HG02588 (cell line): ENCODE measurements at regions not wholly inside any gene's neighbourhood (a gene's known extent, or its start where the extent isn't known, plus 50 kb on each side); places are given as distances from the start of the nearest gene placed in this dataset.
"Not testable (repeated sequence)": the region's sequence is repeated elsewhere in the genome, so short reads cannot be mapped to it uniquely, and the experiment has no call there.

Experiments used
- ATAC-seq: cut with Tn5 transposase; IDR thresholded peaks from one replicate; pipeline ENCODE4 v1.9.1; 2021; ENCODE audit warnings: mild to moderate bottlenecking, moderate library complexity; ENCODE audit not compliant: unreplicated experiment

DNA sequence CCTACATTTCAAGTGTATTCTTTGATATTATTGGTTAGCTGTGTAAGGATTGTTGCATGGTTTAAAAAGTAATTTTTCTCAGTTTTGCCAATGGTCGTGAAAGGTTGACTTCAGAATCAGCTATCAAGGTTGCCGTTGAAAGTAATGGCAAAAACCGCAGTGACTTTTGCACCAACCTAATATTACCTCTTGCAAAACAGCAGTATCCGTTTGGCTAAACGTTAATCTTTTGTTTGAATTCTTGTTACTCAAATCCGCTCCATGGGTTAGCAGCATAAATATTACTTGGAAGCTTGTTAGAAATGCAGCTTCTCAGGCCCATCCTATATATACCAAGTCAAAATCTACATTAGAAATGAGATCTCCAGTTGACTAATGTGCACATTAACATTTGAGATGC is 141.6 kb upstream of the PRSS12 start:
- not testable (repeated sequence) for ATAC-seq

DNA sequence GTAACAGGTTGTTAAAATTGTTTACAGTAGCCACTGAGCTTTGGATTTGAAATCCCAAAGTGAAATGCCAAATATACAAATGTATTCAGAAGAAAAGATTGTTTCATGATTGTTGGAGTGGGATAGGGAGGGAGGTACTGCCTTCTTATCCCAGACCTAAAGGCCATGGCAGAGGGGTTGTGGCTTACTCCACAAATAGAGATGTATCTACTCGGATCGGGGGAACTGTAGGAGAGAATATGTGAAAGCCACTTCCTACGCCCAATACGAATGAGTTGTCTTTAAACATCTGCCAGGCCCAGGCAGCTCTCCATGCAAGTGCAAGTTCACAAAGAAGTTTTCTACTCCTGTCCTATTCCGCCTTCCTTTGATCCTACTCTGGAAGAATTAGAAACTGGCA is 150.2 kb upstream of the PRSS12 start:
- ATAC-seq = not testable (repeated sequence)

DNA sequence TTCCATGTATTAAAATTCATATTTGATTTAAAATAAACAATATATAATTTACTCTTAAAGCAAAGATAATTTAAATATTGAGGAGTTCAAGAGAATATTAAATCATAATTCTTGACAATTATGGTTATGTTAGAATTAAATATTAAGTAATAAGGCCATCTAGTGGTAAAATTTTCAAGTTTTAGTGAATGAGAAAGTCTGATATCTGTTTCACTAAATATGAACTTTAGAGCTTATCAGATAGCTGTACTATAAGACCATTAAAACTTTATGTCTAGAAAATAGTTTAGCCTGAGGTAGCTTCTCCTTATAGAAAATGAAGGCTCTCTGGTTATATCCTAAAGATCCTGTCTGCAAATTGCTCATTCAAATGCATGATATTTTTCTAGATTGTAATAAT is 152.1 kb upstream of the PRSS12 start:
- ATAC-seq = not testable (repeated sequence)

DNA sequence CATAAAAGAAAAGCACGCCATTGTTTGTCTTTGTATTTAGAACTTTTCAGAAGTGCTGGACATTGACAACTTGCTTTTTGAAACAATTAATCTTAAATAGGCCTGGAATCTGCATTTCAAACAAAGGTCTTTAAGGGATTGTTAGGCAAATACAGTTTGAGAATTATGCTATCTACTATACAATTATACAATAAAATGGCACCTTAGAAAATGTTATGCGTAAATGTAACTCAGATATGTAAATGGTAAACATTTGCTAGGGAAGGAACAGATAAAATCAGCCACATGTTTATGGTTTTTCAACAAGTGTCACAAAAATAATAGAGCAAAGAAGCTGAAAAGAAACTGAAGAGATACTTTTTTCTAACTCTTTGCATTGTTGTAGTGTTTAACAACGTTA is 152.7 kb upstream of the PRSS12 start:
- not testable (repeated sequence) for ATAC-seq

DNA sequence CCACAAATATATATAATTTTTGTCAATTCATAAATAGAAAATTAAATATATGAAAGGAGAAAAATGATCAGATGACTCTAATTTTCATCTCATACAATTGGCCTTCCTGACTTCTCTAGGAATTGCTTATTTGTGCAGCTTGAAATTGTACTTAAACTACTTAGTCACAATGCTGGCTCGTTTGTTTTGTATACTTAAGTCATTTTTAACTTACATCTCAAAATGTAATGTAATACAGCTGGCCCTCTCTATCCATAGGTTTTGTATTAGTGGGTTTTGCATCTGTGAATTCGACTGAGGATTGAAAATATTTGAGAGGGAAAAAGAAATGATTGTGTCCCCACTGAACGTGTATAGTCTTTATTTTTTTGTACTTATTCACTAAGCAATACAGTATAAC is 160.1 kb upstream of the PRSS12 start:
- ATAC-seq = not testable (repeated sequence)

DNA sequence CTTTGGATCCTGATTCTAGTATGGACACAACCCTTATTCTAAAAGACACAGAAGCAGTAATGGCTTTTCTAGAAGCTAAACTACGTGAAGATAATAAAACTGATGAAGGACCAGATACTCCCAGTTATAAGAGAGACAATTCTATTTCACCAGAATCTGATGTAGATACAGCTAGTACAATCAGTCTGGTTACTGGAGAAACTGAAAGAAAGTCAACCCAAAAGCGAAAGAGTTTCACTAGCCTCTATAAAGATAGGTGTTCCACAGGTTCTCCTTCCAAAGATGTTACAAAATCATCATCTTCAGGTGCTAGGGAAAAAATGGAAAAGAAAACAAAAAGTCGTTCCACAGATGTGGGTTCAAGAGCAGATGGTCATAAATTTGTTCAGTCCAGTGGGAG is 161.5 kb upstream of the PRSS12 start:
- not testable (repeated sequence) for ATAC-seq

DNA sequence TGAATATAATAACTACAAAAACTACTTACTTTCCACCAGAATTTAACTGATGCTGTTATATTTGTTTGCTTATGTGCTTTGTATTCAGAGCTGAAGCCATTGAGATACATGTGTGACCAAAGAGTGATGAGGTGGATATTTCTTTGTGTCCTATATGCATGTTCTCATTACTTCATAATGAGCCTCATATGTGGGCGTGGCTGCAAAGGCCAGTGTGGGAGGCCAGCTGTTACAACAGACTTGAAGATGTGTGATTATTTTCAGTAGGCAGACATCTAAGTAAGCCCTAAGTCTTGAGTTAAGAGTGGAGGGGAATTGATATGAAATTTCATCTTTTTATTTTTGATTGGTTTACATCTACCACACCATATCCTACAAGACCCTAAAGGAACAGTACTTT is 163.3 kb upstream of the PRSS12 start:
- ATAC-seq = not testable (repeated sequence)

DNA sequence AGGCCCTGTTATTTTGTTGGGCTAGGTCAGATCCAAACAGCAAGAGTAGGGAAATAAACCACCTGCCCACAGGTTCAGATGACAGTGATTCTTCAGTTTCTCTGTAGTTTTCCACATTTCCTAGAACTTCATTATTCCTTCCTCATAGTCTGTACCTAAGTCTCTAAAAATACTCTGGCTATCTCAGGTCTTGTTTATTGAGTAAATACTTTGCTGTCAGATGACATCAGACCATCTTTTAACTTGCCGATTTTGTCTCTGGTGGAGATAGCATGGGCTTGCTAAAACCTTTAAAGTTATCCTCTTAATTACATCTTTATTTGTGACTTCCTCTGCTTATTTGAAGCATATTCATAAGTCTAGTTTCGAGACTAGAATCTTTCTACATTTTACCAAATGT is 155.1 kb upstream of the METTL14 start:
- not testable (repeated sequence) for ATAC-seq

DNA sequence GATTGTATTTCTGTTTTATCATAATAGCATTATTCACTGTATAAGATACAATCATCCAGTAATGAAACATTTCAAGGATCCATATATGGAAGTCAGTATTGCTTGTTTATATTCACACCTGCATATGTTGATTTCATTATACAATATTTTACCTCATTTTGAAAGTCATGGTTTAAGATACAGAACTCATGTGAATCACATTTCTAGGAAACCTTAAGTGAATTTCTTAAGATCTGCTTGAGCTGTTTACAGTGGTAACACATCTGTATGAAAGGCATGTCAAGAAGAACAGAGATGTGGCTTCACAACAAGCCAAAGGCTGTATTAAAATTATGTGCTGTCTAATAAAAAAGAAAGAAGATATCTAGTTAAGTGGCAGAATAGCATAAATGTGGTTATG is 153.2 kb upstream of the METTL14 start:
- not testable (repeated sequence) for ATAC-seq

DNA sequence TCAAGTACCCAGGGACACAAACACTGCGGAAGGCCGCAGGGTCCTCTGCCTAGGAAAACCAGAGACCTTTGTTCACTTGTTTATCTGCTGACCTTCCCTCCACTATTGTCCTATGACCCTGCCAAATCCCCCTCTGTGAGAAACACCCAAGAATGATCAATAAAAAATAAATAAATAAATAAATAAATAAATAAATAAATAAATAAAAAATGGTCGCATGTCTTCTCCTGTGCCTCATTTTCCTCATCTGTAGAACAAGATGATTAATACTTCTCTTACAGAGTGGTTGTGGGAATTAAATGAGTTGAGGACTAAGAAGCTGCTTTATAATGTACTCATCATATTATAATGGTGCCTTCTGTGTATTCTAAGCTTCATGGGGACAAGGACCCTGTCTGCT is 149.4 kb upstream of the METTL14 start:
- not testable (repeated sequence) for ATAC-seq

DNA sequence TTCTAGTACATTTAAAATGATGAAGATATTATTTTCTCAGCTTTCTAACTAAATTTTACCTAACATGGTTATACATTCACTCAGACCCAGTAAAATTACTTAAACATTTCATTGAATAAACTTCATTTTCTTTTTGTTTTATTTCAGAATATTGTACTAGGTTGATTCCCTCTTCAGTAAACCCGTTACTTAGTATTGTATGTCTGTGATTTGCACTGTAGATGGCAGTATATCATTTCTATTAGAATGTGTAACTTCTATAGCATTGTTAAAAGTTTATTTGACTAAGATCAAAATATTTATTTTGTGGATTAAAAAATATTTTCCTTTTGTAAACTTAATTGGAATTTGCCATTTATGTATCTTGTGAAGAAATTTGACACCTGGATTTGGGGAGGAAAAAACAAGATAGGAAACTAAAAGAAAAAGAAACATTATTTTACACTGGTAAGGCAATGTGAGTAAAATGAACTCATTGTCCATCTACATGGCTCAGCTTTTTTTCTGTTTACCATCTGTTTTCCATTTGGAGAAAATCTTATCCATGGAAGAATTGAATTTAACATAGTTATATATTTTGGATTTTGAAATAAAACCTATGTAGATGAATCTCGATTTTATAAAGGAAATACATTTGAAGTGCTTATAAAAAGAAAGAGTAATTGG is 145.6 kb upstream of the METTL14 start:
- not testable (repeated sequence) for ATAC-seq

DNA sequence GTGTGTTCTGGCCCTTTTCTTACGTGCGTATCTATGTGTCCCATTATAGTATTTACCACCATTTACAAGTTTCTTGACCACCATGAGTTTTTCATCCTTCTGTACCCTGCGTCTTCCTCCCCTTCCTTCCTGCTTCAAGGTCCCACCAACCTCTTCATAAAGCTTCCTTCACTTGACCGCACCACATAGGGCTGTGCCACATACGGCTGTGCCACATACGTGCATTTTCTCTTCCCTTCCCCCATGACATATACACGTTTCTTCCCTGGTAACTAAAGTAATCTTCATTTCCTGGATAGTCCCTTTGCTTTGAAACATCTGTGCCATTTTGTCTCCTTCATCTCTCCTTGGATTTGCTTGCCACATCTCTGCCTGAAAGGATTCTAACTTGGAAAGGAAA is 128.6 kb upstream of the METTL14 start:
- ATAC-seq = not testable (repeated sequence)

DNA sequence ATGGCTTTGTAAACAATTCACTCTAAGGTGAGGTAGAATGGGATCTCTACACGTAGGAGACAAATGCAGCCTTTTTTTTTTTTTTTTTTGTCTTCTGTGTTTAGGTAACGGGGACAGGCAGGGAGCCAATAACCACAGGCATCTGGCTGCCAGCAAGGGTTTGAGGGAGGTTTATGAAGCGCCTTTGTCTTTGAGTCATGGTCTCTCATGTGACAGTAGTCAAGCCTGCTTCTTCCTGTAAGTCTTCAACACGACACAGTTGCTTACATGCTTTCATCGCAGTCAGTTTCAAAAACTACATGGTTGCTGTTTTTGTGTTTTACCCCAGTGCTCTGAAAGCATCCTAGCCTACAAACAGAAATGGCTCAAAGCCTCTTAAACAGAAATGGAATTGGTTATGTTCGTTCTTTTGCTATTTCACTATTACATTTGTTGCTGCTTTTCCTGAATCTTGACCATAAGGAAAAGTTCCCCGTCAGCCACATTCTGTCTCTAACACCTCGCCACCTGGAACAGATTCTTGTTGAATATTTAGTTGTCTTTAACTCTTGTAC is 127.8 kb upstream of the METTL14 start:
- no peak for ATAC-seq

DNA sequence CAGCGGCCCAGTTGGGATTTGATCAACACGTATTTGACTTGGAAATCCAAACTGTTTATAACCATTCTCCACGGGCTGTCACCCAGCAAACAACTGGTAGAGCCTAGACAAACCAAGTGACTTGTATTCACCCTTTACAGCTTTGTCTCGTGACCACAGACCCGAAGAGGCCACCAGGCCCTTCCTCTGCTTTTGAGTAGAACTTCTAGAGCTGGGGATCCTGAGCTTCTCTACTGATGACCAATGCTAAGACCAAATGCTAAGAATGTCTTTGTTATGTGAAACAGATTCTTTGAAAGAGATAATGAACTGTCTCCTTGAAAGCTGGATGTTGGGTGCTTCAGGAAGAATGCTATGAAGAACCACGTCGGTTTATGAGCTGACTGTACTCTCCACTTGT is 127.0 kb upstream of the METTL14 start:
- ATAC-seq = not testable (repeated sequence)

DNA sequence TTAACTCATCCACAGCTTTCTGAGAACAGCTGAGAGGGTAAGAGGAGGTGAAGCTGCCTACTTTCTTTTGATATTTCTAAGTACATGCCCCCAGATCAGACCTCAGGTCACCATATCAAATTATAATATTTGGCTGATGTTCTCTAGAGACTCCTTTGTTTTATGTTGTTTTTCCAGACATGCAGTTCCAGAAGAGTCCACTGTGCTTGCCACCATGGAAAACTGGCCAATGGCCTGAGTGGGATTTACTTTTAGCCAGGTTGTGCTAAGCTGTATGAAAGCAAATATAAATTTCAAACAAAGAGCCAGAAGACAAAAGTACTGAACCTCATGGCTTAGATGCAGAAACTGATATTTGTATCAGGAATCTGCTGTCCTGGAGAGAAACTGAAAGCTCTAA is 123.6 kb upstream of the METTL14 start:
- not testable (repeated sequence) for ATAC-seq

DNA sequence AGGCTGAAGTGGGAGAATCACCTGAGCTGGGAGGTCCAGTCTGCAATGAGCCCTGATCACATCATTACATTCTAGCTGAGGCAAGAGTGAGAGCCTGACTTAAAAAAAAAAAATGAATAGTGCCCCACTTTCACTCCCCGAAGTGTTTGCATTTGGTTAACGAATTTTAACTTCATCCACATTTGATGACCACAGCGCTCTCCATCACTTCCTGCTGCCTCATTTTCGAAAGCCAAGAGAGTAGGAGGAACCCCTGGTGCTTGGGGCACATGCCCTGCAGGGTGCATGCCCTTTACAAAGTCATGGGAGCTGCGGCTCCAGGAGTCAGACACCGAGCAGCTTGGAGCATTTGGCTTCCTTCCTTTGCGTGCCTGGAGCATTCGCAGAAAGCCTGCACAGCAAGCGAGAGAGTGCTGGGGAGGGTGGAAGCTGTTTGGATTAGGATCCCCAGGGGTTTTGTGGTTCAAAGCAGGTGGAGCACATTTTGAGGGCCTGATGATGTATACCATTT is 119.1 kb upstream of the METTL14 start:
- ATAC-seq = not testable (repeated sequence)

DNA sequence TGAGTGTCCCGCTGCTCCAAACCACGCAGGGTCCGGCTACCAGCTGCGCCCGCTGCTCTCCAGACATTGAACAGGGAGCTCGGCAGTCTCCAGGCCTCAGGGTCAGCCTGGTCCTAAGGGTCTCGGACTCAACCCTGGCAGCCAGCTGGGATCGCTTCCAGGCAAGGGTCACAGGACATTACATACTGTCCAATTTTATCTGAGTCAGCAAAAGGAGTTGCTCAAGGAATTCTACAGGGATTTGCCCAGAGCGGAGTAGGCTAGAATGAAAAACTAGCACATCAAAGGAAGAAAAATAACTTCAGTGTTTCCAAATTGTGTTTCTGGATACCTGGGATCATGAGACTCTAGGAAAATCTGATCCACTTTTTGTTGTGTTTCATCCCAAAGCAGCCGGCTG is 112.2 kb upstream of the METTL14 start:
- ATAC-seq = not testable (repeated sequence)

DNA sequence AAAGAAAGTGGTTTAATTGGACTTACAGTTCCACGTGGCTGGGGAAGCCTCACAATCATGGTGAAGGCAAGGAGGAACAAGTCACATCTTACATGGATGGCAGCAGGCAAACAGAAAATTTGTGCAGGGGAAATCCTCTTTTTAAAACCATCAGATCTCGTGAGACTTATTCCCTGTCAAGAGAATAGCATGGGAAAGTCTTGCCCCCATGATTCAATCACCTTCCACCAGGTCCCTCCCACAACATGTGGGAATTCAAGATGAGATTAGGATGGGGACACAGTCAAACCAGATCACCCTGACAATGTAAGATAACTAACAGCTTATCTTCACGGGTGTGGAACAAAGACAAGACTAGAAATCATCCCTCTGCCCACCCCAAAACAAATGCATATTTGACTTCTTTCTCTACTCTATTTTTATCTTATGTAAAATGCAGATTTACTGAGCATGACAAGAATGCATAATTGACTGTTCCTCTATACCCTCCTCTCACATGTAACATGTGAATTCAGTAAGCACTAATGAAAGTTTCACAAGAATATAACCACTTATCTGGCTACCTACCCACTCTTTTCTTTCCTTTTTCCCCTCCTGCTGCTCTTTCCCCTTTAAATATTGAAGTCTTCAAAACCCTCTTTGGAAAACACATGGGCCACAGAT is 110.8 kb upstream of the METTL14 start:
- ATAC-seq = not testable (repeated sequence)

DNA sequence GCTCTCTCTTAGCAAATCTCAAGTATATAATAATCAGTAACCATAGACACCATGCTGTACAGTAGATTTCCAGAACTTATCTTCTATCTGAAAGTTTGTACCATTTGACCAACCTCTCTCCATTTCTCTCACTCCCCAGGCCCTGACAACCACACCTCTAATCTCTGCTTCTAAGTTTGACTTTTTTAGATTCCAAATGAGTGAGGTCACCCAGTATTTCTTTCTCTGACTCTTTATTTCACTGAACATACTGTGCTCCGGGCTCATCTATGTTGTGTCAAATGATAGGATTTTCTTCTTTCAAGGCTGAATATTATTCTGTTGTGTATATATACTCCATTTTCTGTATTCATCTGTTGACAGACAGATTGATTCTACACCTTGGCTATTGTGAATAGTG is 110.1 kb upstream of the METTL14 start:
- not testable (repeated sequence) for ATAC-seq

DNA sequence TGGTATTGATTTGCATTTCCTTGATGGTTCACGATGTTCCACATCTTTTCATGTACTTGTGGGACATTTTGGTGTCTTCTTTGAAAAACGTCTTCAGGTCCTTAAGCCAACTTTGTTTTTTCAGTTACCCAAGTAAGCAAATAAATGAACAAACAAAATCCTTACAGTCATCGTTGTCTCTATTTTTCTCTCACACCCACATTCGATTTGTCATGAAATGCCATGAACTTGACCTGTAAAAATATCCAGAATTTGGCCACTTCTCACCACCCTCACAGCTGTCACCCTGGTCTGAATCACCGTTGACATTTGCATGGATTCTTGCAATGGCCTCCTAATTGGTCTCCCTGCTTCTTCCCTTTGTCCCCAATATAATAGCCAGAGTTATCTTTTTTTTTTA is 109.5 kb upstream of the METTL14 start:
- ATAC-seq = not testable (repeated sequence)

DNA sequence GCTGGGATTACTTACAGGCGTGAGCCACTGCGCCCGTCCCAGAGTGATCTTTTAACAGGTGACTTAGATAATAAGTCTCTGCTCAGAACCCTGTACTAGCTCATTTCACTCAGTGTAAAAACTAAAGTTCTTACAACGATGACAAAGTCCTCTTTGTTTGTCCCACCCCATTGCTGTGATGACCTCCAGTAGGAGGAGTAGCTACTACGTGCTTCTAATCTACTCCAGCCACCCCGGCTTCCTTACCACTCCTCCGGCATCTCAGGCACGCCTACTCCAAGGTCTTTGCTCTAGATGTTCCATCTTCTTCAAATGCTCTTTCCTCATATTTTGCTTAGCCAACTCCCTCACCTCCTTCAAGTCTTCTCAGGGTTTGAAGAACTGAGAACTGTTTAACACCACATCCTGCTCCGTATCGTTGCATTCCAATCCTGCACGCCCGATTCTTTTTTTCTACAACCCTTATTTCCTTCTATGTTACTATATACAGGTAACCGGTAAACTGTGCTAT is 108.4 kb upstream of the METTL14 start:
- ATAC-seq = not testable (repeated sequence)

DNA sequence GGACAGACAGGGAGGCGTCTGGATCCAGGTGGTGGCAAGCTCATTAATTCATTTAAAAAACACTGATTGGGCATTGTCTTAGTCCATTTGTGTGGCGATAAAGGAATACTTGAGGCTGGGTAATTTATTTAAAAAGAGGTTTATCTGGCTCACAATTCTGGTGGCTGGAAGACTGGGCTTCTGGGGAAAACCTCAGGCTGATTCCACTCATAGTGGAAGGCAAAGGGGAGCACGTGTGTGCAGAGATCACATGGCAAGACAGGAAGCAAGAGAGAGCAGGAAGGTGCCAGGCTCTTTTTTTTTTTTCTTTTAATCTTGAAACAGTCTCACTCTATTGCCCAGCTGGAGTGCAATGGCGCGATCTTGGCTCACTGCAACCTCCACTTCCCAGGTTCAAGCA is 100.2 kb upstream of the METTL14 start:
- ATAC-seq = no peak
